ENCODE measurements at regions not wholly inside any gene's neighbourhood (a gene's known extent, or its start where the extent isn't known, plus 50 kb on each side); places are given as distances from the start of the nearest gene placed in this dataset.

- no peak overlapping the region for H3K4ac ChIP-seq (replicated peaks; ENCODE audit: insufficient read length, low read depth, low read length)
- ChIA-PET CTCF (ENCODE audit: partially characterized antibody) (interaction anchor here (0.6 to 1.5 kb wide), 2 partner anchors 8 to 293 kb away, joined by 3 read pairs; no protein-coding TSS in a partner anchor), POLR2A (ENCODE audit: partially characterized antibody) (no interaction called here)
- no peak overlapping the region for H3K27ac ChIP-seq (ENCODE audit: low read depth, low read length)
- no peak overlapping the region for H3K56ac ChIP-seq (replicated peaks; ENCODE audit: insufficient read length, low read depth, low read length)
- no peaks in the 10 kb centered on the region for H3K79me1 ChIP-seq (ENCODE audit: low read depth, low read length)
- H2BK120ac ChIP-seq (replicated peaks; ENCODE audit: low read depth, low read length): no peak overlapping the region
- DNase-seq (ENCODE audit: low read depth in 1 of 2, low spot score in 2 of 2): no peak
- H2BK5ac ChIP-seq (ENCODE audit: low read depth, low read length): no peak overlapping the region
- H3K4me3 ChIP-seq (ENCODE audit: extremely low read depth in 1 of 4, insufficient read depth in 2 of 4, low read depth in 3 of 4, low read length in 4 of 4): no peak overlapping the region
- no peaks in the 10 kb centered on the region for H3K9me3 ChIP-seq (ENCODE audit: insufficient read depth in 2 of 2, low read depth in 1 of 2, low read length in 1 of 2)
- H4K8ac ChIP-seq (ENCODE audit: extremely low read depth, insufficient read depth, low read length): no peak overlapping the region
- H4K20me1 ChIP-seq (replicated peaks in 1 of 2; ENCODE audit: control insufficient read depth in 1 of 2, insufficient read depth in 2 of 2, low read length in 2 of 2): no peaks in the 10 kb centered on the region
- no peak for FAIRE-seq
- H3K9ac ChIP-seq (replicated peaks in 1 of 4; ENCODE audit: extremely low read depth in 1 of 4, low read depth in 3 of 4, low read length in 3 of 4): no peak overlapping the region
- no peaks in the 10 kb centered on the region for H3K27me3 ChIP-seq (replicated peaks in 1 of 4; ENCODE audit: control insufficient read depth in 3 of 4, extremely low read depth in 1 of 4, insufficient read depth in 3 of 4, low read length in 3 of 4)
- 86% methylated on average over 5 of the region's 5 CpGs; no CpG with 5 or more reads in 1 of the 2 experiments for WGBS, 2 experiments (ENCODE audit: extremely low coverage in 1 of 2, insufficient coverage in 1 of 2, insufficient read length in 1 of 2, insufficient replicate concordance in 2 of 2, low coverage in 1 of 2, low lambda C conversion rate in 2 of 2, missing lambda C conversion rate in 1 of 2)
- no peak overlapping the region for H2BK20ac ChIP-seq (ENCODE audit: low read length)
- no peak overlapping the region for H2BK15ac ChIP-seq (ENCODE audit: low read length)
- no peak overlapping the region for H4K5ac ChIP-seq (ENCODE audit: insufficient read length, low read depth, low read length)
- no peak overlapping the region for H3K14ac ChIP-seq (ENCODE audit: insufficient read length)
- no peak overlapping the region for H2BK12ac ChIP-seq (ENCODE audit: low read depth, low read length)
- no peak overlapping the region for H3K23ac ChIP-seq (ENCODE audit: insufficient read length)
- no peak overlapping the region for H2AK5ac ChIP-seq (ENCODE audit: low read depth, low read length)
- no peak overlapping the region for H2AFZ ChIP-seq (ENCODE audit: low read length)
- peaks cover 0 to 6% (median 0%) of the 10 kb centered on the region in 4 experiments; a peak in 3 of 7 replicates for H3K4me1 ChIP-seq (replicated peaks in 1 of 4; ENCODE audit: control insufficient read depth in 3 of 4, insufficient read depth in 4 of 4, low read length in 3 of 4)
- H4K91ac ChIP-seq (replicated peaks; ENCODE audit: insufficient read length, low read length): no peak overlapping the region
- TF ChIP-seq ASH2L (IDR thresholded peaks at IDR 0.05; ENCODE audit: low read length) (no peak), USF2 (IDR thresholded peaks at IDR 0.05; ENCODE audit: low read length) (no peak), CHD1 (IDR thresholded peaks at IDR 0.05; ENCODE audit: low read depth, low read length) (no peak), KDM4A (IDR thresholded peaks at IDR 0.05; ENCODE audit: low read depth, low read length, severe bottlenecking) (no peak), ATF2 (IDR thresholded peaks at IDR 0.05; ENCODE audit: low read length) (no peak), EP300 (IDR thresholded peaks at IDR 0.05; ENCODE audit: borderline replicate concordance in 1 of 2, low read depth in 2 of 2, low read length in 2 of 2) (no peak), CTBP2 (IDR thresholded peaks at IDR 0.05; ENCODE audit: borderline replicate concordance, insufficient read depth, insufficient read length, low read length) (no peak), PHF8 (conservative IDR thresholded peaks at IDR 0.05; ENCODE audit: low read depth, low read length) (no peak)
- no peaks in the 10 kb centered on the region for H3K23me2 ChIP-seq (ENCODE audit: low read depth, low read length)
- no peak overlapping the region for H3K18ac ChIP-seq (ENCODE audit: extremely low read depth, low read length)
- no peak overlapping the region for H3K4me2 ChIP-seq (ENCODE audit: insufficient read depth in 1 of 2, low read depth in 2 of 2, low read length in 2 of 2)
- H3K36me3 ChIP-seq (ENCODE audit: control insufficient read depth in 2 of 4, insufficient read depth in 4 of 4, low read length in 3 of 4): no peaks in the 10 kb centered on the region
- no peaks in the 10 kb centered on the region for H3K79me2 ChIP-seq (ENCODE audit: control insufficient read depth in 1 of 2, insufficient read depth in 2 of 2, low read length in 2 of 2)
These were observed 269.7 kb upstream of the GAS1 start for GRCh38 chr9:87216897-87217455.
